GM18868 (cell line): ENCODE measurements at regions not wholly inside any gene's neighbourhood (a gene's known extent, or its start where the extent isn't known, plus 50 kb on each side); places are given as distances from the start of the nearest gene placed in this dataset.
A peak's percentile ranks its signal among the peaks of the same experiment; 100 is the strongest.
"Not testable (repeated sequence)": the region's sequence is repeated elsewhere in the genome, so short reads cannot be mapped to it uniquely, and the experiment has no call there.

Experiments
- ATAC-seq: cut with Tn5 transposase; IDR thresholded peaks from one replicate; pipeline ENCODE4 v1.9.1; 2021; ENCODE audit warnings: mild to moderate bottlenecking, moderate library complexity; ENCODE audit not compliant: unreplicated experiment

DNA sequence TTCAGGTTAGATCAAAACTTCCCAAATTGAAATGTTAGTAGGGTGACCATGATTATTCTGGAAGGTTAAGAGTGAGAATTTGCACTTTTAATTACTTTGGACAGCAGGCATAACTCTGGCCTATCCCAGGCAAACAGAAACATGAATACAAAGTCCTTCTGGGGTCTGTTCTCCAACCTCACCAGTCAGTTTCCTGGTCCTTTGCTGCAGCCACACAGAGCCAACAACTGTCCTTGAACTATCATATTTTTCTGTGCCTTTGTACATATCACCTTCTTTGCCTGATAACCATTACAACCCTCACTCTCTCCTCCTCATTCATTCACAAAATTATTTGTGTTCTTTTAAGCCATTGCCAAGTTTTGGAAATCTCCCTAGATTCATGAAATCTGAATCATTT is 126.0 kb upstream of the GBE1 start:
- ATAC-seq = no peak

DNA sequence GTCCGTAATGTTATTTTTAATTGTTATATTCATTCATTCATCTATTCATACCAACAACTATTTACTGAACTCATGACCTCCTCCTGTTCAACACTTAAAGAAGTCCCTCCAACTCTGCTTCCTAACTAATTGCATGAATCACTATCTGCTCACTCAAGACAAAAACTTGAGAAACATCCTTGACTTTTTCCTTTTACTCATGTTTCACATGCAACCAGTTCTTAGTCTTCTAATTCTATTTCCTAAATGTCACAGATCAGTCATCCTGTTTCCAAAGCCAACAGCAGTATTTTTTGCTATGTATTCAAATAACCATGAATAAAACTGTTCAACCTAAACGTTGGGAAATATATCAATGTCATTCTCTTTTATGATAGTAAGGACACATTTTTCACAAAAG is 124.6 kb upstream of the GBE1 start:
- no peak for ATAC-seq

- no peak for ATAC-seq
Observed at GRCh38 chr3:81884791-81885190, 123.3 kb upstream of the GBE1 start.

GRCh38 chr3:81876826-81877225 is 115.4 kb upstream of the GBE1 start:
- no peak for ATAC-seq

GRCh38 chr3:81874738-81875137 is 113.3 kb upstream of the GBE1 start:
- no peak for ATAC-seq

GRCh38 chr3:81872566-81872965 is 111.1 kb upstream of the GBE1 start:
- ATAC-seq = no peak

DNA sequence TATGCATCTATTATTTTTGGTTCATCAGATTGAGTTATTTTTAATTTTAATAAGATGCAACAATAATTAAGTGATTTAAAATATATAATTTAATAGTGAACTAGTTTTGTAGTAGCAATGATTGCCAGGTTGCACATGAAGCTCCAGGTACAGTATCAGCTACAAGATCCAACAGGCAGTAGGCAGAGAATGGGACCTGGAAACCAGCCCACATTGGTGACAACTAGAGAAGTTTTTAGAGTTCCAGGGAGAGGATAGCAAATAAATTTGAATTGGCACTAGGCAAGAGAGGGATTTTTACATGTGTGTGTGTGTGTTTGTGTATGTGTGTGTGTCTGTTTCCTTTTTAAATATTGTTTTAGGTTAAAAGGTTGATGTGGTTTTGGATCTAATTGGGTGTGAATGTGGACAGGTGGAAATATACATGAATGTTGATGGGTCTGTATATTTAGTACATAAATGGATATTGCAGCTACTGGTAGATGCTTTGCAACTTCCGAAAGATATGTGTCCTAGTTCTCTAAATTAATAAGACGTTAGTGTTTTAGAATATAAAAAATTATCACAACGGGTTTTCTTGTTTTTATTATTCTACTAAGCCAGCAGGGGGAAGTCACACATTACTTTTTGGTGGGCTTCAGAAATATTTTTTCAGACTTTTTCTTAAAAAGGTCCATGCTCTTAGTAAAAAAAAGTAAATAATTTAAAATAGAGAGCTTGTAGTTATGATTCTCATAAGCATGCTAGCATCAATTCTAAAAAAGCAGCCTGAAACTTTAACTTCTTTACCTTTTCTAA is 110.1 kb upstream of the GBE1 start:
- no peak for ATAC-seq

GRCh38 chr3:81869382-81869781 is 107.9 kb upstream of the GBE1 start:
- ATAC-seq = no peak

GRCh38 chr3:81868597-81868996 is 107.2 kb upstream of the GBE1 start:
- ATAC-seq = no peak

GRCh38 chr3:81867875-81868274 is 106.4 kb upstream of the GBE1 start:
- ATAC-seq = no peak

- ATAC-seq = not testable (repeated sequence)
Observed at GRCh38 chr3:81865164-81865563, 103.7 kb upstream of the GBE1 start.

GRCh38 chr3:81864272-81864671 is 102.8 kb upstream of the GBE1 start:
- ATAC-seq = no peak

GRCh38 chr3:81863756-81864155 is 102.3 kb upstream of the GBE1 start:
- ATAC-seq = no peak

- ATAC-seq = no peak
Observed at GRCh38 chr3:81861593-81861992, 100.1 kb upstream of the GBE1 start.

DNA sequence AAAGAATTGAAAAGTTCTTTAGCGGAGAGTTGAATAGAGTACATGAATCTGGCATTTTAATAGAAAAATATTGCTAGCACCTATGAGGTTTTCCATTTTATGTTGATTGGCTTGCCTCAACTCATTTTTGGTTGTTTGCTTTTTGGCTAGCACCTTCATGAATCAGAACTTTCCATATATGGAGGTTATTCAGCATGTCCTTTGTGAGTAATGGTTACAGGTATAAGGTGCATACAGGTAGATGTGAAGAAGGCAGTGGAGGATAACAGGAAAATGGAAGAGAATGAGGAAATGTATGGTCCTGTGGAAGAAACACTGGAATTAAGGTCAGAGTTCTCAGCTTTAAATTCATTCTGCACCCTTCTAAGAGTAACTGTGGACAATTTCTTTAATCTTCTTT is 98.1 kb upstream of the GBE1 start:
- no peak for ATAC-seq

- ATAC-seq = no peak
Observed at GRCh38 chr3:81853431-81853830, 92.0 kb upstream of the GBE1 start.

DNA sequence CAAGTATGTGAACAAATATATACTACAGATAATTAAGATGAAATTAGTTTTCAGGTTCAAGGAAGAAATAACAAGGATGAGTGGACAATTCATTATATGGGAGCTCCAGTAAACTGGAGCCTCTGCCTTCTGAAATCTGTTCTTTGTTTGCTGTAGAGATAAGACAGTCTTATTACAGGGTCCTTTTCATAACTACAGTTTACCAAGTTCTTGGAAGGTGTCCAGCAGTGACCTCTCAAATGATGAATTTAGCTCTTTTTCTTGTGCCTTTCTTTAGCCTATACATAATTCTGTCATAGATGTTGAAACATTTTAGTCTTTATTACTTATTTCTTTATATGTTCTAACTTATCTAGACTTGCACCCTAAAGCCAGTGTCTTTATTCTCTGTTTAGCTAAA is 89.7 kb upstream of the GBE1 start:
- no peak for ATAC-seq

DNA sequence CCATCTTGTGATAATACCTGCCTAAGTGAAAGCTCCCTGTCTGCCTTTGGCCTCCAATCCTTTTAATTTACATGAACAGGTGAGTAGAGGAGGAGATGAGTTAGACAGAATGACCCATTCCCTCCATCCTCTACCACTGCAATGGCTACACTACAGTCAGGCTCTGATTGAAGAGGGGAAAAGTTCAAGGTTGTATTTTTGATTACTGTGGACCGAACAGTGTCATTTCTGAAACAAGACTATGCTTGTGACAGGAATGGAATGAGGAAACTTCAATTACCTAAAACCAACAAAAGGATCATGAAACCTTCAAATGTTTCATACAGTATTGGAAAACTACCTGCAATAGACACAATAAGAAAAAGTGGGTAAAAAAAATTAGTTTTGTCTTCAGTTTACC is 85.5 kb upstream of the GBE1 start:
- ATAC-seq = no peak

- ATAC-seq = no peak
Observed at GRCh38 chr3:81841540-81841939, 80.1 kb upstream of the GBE1 start.

GRCh38 chr3:81839504-81840094 is 78.2 kb upstream of the GBE1 start:
- ATAC-seq = no peak

DNA sequence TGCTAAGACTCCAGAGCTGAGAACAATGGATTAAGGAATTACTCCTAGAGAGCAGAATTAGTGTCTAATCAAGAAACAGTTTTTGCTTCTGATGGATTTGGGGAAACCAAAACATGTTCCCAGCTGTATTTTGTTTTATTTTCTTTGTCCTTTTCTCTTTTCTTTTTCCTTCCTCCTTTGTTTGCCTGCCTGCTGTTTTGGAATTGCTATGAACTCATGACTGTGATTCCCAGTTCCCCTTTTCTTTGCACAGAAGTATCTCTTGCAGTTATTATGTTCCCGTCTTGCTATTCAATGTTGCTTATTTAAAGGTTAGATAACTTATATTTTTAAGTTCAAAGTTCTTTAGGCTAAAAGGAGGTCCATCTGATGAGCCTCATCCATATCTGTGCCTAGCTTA is 77.0 kb upstream of the GBE1 start:
- peak; percentile 45 for ATAC-seq

DNA sequence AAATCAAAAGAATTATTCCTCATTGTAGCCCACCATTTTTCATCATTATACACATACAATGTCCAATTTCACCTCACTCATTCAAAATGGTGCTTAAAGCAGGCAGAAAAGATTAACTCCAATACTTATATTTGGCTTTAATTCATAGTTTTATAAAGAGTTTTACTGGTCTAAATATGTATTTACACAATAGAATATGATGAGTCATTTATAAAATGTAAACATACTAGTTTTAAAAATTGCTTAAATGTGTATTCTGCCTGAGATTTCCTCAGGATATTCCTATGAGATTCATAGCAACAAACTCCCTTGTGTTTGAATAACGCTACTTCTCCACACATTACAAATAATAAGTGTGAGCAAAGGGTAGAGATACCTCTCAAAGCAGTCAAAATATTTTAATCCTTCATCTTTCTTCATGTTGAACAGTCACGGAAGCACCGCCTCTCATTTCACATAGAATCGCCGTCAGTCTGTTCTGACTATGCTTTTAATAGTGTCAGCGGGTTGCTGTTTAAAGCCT is 75.7 kb upstream of the GBE1 start:
- ATAC-seq = no peak

DNA sequence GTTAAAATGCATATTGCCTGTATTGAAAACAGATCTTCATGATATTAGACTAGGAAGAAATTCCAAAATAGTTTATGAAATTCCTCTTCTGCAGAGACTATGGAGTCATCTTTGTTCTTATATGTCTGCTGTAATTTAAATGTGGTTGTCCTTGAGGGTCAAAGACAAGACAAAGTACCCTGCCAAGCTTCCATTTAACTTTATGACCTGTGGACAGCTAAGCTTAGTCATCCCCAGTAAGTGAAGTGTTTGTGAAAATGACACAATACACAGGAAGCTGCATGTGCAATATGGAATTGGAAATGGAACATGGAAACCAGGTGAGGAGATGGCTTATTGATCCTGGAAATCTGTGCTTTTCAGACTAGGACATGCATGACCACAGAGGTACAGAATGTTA is 68.5 kb upstream of the GBE1 start:
- no peak for ATAC-seq
